Mucosa of gallbladder (tissue), 1 donor: ENCODE measurements at regions not wholly inside any gene's neighbourhood (a gene's known extent, or its start where the extent isn't known, plus 50 kb on each side); places are given as distances from the start of the nearest gene placed in this dataset.
"Not testable (repeated sequence)": the region's sequence is repeated elsewhere in the genome, so short reads cannot be mapped to it uniquely, and the experiment has no call there.

Experiments used
- DNase-seq: peaks from one replicate; pipeline ENCODE4 v3.0.0-alpha.2; 2020; ENCODE audit warnings: low spot score
- donor health status: DM: no; HTN: no; CAD: no.

DNA sequence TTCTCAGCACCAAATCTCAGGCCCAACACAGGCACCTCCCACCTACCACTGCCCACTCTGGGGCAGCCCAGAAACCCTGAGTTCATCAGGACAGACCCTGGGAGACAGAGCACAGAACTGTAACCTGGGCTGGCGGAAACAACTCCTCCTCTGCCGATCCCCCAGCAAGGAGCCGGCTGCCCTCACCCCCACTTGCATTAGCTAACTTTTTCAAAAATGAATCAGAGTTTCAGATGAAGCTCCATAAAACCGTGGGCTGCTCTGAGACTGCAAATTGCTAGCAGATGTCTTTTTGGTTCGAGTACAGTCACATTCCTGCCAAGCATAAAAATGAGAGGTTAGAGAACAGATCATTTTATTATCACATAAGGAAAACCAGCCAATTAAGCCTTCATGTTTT lies 93.4 kb upstream of the PARD3 start:
- DNase-seq, result no peak

DNA sequence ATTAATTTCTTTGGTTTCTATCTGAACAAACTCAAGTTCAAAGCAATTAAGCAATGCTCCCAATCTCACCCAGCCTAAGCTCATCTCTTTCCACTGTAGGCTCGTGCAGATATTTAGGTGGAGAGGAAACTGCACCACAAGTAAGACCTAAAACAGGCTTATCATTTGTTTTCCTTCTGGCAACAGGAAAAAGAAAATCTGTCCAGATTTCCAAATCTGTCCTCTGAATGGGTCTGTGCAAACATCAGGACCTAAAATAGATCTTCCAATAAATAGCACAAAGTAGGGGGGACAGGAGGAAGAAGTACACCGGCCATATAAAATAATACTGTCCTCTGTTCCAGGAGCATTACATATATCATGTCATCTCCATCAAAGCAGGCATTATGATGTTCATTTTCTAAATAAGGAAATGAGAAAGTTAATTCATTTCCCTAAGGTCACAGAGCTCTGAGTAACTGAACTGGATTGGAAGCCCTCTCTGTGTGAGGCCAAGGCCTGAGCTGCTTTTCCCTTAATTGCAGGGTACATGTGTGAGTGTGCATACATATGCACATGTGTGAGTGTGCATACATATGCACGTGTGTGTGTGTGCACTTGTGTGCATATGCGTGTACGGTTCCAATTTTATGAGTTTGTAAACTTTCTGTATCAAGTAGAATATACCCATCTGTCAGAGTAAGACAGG lies 92.8 kb upstream of the PARD3 start:
- no peak for DNase-seq

DNA sequence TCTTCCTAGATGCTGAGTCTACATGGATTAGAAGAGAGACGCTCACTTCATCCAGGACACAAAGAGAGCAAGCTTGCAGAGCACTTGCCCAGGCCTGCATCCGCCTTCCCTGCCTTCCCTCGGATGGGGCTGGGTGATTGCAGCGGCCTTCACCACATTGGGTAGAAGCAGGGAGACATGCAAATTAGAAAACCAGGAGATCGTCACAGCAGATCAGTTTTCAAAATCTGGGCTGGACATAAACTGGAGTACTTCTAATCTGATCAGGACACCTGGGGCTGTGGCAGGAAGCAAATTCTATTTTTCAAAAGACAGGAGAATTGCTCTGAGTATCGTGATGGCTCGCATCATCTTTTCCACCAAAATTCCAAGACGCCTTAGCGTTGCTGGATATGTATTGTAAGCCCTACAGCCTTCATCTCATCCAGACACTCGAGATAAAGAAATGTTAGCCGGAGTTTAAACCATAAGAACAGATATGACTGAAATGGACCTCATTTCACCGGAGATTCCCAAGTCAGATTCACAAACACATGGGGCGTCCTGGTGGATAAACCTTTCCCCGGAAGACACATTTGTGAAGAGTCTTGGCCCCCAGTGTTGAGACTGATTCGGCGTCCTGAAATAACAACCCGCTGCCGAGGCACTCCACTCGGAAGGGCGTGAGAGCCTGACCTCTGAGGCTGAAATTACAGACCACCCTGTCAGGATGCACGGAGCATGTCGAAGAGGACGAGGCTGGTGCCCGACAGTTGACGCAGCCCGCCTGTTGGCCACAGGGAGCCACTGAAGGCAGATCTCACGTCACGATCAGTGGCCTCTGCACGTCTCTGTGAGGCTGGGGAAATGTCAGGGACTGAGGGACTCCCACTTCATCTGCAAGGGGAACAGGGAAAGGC lies 91.2 kb upstream of the PARD3 start:
- no peak for DNase-seq

DNA sequence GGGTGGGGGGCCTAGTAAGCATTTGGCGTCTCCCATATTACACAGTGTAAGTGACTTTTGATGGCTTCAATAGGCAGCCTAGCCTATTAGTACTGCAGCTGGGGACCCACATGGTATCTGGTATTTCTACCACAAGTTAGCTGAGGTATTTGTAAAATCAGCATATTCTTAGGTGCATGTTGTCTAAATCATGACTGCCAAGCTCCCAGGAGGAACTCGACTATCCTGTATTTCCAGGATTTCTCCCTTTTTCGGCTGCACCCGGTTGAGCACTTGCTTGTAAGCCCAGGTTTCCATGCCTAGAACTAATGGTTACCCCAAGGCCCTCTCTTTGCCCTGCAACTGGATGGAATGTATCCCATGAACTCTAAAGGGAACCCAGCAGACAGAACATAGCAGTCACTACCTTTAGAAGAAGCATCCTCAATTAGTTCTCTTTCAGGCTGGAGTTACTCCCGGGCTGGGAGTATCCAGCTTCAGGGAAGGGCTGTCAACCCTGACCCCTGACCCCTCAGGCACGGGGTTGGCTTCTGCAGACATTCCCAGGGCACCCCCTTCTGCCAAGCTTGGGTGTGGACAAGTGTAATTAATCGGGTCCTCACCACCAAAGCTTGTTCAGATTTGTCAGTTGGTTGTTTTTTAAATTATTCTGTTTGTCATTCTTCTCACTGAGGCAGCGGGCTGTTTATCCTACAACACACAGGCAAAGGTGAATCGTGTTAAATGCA lies 90.3 kb upstream of the PARD3 start:
- no peak for DNase-seq

DNA sequence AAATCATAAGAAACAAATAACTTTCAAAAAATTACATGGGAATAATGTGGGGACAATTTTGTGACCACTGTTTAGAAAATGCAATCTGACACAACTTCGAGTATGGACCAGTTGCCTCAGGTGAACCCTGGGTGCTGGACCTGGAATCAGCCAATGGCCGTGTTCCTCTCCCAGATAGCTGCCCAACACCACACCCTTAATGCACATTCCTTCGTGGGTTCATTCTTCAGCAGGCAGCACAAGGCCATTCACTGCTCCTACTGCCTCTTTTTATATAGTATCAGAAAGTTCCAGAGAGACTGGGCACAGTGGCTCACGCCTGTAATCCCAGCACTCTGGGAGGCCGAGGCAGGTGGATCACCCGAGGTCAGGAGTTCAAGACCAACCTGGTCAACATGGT lies 89.1 kb upstream of the PARD3 start:
- no peak for DNase-seq

DNA sequence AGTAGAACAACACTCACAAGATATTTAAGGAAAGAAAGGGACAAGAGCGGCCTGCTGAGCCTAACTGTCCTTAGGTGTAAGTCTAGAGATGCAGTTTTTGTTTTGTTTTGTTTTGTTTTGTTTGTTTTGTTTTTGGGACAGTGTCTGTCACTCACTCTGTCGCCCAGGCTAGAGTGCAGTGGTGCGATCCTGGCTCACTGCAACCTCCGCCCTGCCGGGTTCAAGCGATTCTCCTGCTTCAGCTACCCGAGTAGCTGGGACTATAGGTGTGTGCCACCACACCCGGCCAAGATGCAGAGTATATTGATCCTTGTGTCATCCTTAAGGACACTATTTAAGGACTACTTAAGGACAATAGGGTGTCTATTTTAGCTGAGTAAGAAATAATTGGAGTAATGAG lies 84.1 kb upstream of the PARD3 start:
- no peak for DNase-seq

DNA sequence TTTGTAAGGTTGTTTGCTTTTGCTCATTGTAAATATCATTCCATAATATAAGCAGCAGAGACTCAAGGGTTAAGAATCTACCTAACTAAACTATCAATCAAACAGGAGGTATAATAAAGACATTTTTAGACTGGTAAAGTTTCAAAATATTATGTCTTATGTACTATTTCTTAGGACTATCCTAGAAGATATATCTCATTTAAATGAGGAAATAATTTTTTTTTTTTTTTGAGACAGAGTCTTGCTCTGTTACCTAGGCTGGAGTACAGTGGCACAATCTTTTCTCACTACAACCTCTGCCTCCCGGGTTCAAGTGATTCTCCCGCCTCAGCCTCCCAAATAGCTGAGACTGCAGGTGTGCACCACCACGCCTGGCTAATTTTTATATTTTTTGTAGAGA lies 80.9 kb upstream of the PARD3 start:
- DNase-seq, result no peak

DNA sequence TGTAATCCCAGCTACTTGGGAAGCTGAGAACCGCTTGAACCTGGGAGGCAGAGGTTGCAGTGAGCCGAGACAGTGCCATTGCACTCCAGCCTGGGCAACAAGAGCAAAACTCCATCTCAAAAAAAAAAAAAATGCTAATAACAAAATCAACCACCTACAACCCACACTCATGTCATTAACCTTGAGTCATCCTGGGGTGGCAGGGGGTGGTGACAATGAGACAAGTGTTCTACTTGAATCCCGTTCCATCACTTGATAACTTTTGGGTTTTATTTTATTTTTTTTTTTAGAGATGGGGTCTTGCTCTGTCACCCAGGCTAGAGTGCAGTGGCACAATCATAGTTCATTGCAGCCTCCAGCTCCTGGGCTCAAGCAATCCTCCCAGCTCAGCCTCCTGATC lies 80.0 kb upstream of the PARD3 start:
- not testable (repeated sequence) for DNase-seq

DNA sequence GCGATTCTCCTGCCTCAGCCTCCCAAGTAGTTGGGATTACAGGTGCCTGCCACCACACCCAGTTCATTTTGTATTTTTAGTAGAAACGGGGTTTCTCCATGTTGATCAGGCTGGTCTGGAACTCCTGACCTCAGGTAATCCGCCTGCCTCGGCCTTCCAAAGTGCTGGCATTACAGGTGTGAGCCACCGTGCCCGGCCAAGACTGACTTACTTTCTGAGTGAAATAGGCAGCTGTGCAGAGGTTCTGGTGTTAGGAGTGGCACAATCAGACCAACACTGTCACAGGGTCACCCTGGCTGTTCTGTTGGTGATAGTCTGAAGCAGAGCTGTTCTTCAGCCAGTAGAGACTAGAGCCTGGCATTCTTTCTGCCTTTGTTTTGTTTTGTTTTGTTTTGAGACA lies 77.4 kb upstream of the PARD3 start:
- not testable (repeated sequence) for DNase-seq

DNA sequence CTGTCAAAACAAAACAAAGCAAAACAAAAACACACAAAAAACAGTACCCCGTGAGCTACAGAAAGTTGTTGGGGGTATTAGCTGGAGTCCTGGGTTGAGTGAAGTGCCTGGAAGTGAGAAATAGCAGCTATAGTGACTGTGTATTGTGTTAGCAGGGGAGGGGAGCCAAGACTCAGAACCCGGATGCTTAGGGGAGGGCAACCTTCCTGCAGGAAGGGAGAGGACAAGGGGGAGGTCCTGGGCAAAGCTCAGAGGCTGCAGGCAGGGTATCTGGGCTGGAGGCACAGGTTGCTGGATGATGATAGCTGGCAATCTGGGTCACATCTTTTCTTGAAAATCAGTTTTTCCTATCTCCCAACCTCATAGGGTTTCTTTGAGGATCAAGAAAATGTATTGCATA lies 75.8 kb upstream of the PARD3 start:
- no peak for DNase-seq

DNA sequence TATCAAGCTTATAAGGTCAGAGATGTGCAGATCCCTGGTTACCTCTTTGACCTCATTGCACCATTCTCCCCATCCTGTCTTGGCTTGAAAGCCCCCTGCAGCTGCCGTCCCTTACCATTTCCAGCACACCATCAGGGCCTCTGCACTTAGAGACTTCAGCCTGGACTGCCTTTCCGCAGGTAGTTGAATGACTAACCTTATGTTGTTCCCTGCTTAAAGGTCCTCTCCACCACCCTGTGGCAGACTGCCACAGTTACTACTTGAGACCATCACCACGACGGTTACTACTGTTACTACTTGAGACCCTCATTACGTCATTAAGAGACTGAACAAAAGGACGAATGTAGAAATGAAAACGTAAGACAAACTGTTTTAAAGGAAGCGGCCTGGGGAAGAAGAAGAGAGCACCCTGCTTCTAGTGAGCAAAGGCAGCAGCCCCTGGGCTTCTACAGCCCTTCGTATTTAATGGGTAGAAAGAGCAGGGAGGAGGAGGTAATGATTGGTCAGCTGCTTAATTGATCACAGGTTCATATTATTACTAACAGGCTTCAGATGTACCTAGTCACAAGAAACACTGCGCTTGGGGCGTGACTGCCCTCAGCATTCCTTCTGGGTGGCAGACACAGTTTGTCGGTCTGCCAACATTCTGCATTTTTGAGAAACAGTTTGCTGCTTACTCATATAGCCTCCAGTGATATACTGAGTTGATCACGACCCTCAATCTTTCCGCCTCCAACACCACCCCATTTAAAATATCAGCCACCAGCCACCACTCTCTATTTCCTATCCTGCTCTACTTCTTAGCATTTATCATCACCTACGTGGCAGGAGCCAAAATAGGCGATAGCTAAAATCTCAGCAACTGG lies 74.1 kb upstream of the PARD3 start:
- no peak for DNase-seq

DNA sequence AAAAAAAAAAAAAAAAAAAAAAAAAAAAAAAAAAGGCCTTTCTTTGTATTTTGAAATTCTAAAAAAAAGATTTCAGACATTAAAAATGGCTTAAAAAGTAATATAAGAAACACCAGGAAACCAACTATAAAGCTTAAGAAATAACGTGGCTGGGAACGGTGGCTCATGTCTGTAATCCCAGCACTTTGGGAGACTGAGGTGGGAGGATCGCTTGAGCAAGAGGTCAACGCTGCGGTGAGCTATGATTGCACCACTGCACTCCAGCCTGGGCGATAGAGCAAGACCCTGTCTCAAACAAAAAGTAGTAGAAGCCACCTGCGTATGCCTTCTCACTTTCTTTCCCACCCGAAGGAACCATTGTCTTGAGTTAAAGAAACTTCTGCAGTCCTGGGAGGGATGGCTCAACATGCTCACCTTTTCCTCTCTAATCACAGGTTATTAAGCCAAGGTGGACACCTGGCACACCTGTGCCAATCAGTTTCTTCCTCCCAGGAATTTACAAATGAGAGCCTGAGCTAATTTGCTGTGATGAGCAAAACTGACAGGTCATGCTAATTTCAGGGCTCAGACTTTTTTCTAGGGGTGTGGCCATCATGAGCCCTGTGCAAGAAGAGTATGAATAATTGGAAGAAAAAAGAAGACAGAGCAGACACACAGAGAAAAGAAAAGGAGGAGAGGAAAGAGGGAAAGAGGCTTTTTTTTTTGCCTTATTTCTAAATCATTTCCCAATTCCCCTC lies 72.0 kb upstream of the PARD3 start:
- no peak for DNase-seq

DNA sequence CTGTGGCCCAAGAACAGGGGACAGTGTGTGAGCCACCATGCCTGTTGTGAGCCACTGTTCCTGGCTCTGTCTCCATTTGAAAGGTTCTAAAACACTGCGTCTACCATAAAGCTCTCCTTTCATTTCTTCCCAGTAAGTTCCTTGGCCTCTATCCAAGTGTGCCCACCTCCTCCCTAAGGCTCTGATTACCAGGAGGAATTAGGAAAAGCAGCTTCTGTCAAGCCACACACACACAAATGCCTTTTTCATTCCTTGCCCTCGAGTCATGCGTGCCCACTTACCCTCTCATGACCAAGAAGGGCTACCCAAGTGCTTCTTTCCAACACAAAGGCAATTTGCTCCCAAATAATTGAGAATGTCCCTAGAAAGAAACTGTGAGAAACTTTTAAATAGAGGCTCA lies 70.8 kb upstream of the PARD3 start:
- no peak for DNase-seq

DNA sequence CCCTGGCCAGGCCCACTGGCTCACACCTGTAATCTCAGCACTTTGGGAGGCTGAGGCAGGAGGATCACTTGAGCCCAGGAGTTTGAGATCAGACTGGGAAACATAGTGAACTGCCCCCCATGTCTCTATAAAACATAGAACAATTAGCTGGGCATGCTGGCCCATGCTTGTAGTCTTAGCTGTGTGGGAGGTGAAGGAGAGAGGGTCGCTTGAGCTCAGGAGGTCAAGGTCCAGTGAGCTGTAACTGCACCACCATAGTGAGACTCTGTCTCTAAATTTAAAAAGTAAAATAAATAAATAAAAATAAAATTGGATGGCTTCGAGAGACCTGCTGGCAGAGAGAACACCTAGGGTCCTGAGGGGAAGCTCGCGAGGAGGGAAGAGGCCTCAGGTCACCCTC lies 69.9 kb upstream of the PARD3 start:
- DNase-seq, result no peak

DNA sequence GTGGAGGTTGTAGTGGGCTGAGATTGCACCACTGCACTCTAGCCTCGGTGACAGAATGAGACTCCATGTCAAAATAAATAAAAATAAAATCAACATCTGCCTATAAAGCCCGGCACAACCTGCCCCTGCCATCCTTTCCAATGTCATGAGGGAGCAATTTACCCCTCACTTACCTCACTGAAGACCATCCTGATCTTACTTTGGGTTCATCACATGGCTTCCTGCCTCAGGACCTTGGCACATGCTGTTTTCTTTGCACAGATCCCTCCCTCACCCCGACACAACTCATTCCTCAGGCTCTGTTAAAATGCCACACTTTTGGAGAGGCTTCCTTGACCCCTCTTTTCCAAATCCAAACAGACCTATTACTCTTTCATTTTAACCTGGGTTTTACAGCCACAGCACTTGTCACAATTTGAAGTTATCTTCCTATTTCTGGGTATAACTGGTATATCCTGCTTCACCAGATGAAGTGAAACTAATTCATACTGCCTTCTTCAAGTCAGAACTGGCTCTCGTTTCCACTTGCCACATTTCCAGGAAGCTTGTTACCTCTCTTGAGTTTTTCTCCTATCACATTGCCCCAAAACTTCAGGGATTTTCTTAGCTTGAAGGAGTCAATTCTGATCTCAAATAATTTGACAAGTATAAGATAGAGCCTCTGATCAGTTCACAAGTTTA lies 69.3 kb upstream of the PARD3 start:
- DNase-seq, result no peak

DNA sequence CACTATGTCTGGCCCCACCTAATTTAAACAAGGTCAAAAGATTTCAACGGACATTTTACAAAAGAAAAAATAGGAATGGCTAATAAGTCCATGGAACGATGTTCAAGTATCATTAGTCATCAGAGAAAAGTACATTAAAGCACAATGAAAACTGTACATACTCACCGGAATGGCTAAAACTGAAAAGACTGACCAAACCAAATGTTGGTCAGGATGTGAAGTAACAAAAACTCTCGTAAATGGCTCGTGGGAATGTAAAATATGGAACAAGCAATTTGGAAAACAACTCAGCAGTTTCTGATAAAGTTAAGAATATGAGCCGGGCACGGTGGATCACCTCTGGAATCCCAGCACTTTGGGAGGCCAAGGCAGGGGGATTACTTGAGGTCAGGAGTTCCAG lies 65.7 kb upstream of the PARD3 start:
- no peak for DNase-seq

DNA sequence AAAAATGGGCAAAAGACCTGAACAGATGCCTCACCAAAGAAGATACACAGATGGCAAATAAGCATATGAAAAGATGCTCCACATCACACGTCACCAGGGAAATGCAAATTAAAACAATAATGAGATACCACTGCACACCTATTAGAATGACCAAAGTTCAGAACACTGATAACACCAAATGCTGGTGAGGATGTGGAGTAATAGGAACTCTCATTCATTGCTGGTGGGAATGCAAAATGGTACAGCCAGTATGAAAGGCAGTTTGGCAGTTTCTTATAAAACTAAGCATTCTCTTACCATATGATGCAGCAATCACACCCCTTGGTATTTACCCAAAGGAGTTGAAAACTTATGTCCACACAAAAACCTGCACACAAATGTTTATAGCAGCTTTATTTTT lies 63.6 kb upstream of the PARD3 start:
- not testable (repeated sequence) for DNase-seq

DNA sequence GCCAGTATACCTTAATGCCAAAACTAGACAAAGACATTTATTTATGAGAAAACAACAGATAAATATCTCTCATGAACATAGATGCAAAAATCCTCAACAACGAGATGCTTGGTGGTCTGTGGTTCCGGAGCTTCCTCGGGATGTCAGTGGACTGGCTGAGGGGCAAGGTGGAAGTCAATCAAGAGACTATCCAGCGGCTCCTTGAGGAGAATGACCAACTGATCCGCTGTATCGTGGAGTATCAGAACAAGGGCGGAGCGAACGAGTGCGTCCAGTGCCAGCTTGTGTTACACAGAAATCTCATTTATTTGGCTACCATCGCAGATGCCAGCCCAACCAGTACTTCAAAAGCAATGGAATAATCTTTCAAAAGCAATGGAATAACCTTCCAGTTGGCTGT lies 60.0 kb upstream of the PARD3 start:
- DNase-seq, result no peak

DNA sequence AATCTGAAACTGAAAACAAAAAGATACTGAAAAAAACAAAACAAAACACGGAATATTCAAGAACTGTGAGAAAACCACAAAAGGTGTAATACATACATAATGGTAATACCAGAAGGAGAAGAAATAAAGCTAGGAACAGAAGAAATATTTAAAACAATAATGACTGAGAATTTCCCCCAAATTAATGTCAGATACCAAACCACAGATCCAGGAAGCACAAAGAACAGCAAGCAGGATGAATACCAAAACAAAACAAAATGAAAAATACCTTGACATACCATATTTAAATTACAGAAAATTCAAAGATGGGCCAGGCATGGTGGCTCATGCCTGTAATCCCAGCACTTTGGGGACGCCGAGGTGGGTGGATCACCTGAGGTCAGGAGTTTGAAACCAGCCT lies 57.7 kb upstream of the PARD3 start:
- DNase-seq, result no peak

DNA sequence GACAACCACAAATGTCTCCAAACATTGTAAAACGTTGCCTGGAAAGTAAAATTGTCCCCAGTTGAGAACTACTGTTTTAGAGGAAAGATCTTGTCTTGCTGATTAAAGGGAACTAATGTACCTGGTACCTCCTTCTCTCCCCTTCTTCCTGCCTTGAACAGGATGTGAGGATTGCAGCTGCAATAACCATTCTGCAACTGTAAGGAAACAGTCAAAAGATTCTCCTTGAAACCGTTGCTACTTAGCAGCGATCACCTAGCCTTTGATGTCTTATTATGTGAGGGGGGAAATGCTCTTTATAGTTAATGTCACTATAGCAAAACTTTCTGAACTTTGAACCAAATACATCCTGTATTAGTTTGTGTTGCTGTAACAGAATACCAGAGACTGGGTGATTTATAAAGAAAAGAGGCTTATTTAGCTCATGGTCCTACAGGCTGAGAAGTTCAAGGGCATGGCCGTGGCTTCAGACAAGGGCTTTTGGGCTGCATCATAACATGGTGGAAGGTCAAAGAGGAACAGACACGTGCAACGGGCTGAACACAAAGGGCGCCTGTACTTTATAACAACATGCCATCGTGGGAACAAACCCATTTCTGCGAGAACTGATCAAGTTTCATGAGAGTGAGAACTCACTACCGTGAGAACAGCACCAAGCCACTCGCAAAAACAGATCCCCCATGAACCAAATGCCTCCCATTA lies 54.2 kb upstream of the PARD3 start:
- DNase-seq, result no peak
